ENCODE measurements at regions not wholly inside any gene's neighbourhood (a gene's known extent, or its start where the extent isn't known, plus 50 kb on each side); places are given as distances from the start of the nearest gene placed in this dataset.

GRCh38 chr18:51516478-51517038, 319.1 kb upstream of the MEX3C start:
- POLR2A ChIA-PET: no interaction called here
- ATAC-seq: no peak
- H3K9me3 ChIP-seq (replicated peaks; ENCODE audit: control insufficient read depth, insufficient read depth, low read length): no peaks in the 10 kb centered on the region
- H3K27ac ChIP-seq (ENCODE audit: control insufficient read depth, insufficient read depth): no peak overlapping the region
- no peak for DNase-seq (ENCODE audit: low read depth, low spot score)
- intact Hi-C loops (cut with micrococcal nuclease; ENCODE audit: unreplicated experiment) (no loop called here), in situ Hi-C loops (cut with MboI) (no loop called here)
- TF ChIP-seq IRF3 (IDR thresholded peaks at IDR 0.05): no peak
- no peak for TF ChIP-seq BMI1 (IDR thresholded peaks at IDR 0.05; ENCODE audit: borderline replicate concordance)
- TF ChIP-seq SRF (IDR thresholded peaks at IDR 0.05; ENCODE audit: low read depth in 2 of 2, low read length in 2 of 2): no peak
- no peak for TF ChIP-seq IRF4 (IDR thresholded peaks at IDR 0.05; ENCODE audit: low read depth, low read length)
- no peak for TF ChIP-seq CTCF (IDR thresholded peaks at IDR 0.05 in 2 of 3, conservative IDR thresholded peaks at IDR 0.05 in 1 of 3; ENCODE audit: control insufficient read depth in 2 of 3, extremely low read depth in 1 of 3, insufficient read depth in 1 of 3, low read depth in 3 of 3, low read length in 3 of 3)
- TF ChIP-seq JUND (IDR thresholded peaks at IDR 0.05; ENCODE audit: low read depth, low read length): no peak
- TF ChIP-seq YBX1 (IDR thresholded peaks at IDR 0.05): no peak
- TF ChIP-seq EP300 (IDR thresholded peaks at IDR 0.05; ENCODE audit: borderline replicate concordance in 1 of 2, control insufficient read depth in 1 of 2, low read depth in 2 of 2, low read length in 2 of 2): no peak
- TF ChIP-seq BCLAF1 (IDR thresholded peaks at IDR 0.05): no peak
- no peak for TF ChIP-seq LARP7 (IDR thresholded peaks at IDR 0.05)
- no peak for TF ChIP-seq PML (IDR thresholded peaks at IDR 0.05; ENCODE audit: low read length)
- TF ChIP-seq MXI1 (IDR thresholded peaks at IDR 0.05; ENCODE audit: low read depth, low read length): no peak
- TF ChIP-seq ZNF274 (IDR thresholded peaks at IDR 0.05; ENCODE audit: insufficient read depth, insufficient read length): no peak
- no peak for TF ChIP-seq SIN3A (IDR thresholded peaks at IDR 0.05; ENCODE audit: low read depth, low read length)
- TF ChIP-seq RFX5 (IDR thresholded peaks at IDR 0.05; ENCODE audit: low read depth, low read length): no peak
- no peak for TF ChIP-seq GATAD2B (conservative IDR thresholded peaks at IDR 0.05; ENCODE audit: low read depth)
- TF ChIP-seq BHLHE40 (IDR thresholded peaks at IDR 0.05; ENCODE audit: borderline replicate concordance in 1 of 2, low read depth in 2 of 2, low read length in 1 of 2): no peak
- TF ChIP-seq TCF7 (IDR thresholded peaks at IDR 0.05; ENCODE audit: borderline replicate concordance): no peak
- H3K4me3 ChIP-seq: no peak overlapping the region
- no peaks in the 10 kb centered on the region for H3K79me2 ChIP-seq (ENCODE audit: control insufficient read depth, insufficient read depth, low read length)
- RAD21 ChIA-PET (ENCODE audit: unreplicated experiment): no interaction called here
- SMC1A ChIA-PET (ENCODE audit: uncharacterized antibody, unreplicated experiment): no interaction called here
- BruUV-seq (replicated peaks): no TSS peak
- H2AFZ ChIP-seq (ENCODE audit: control insufficient read depth, low read depth, low read length): no peak overlapping the region
- CTCF ChIA-PET: no interaction called here
- H3K27me3 ChIP-seq (replicated peaks in 1 of 2; ENCODE audit: control insufficient read depth in 2 of 2, insufficient read depth in 2 of 2, low read length in 1 of 2): no peaks in the 10 kb centered on the region
- no peaks in the 10 kb centered on the region for H4K20me1 ChIP-seq (ENCODE audit: control insufficient read depth, insufficient read depth)
- WGBS (ENCODE audit: insufficient coverage, insufficient replicate concordance, low lambda C conversion rate, missing lambda C conversion rate): 55% methylated on average over 5 of the region's 5 CpGs
- no peak overlapping the region for H3K9ac ChIP-seq (ENCODE audit: control insufficient read depth, insufficient read depth, low read length)
- FAIRE-seq: no peak
- H3K36me3 ChIP-seq (ENCODE audit: control insufficient read depth in 2 of 2, insufficient read depth in 2 of 2, low read length in 1 of 2): no peaks in the 10 kb centered on the region
- no peaks in the 10 kb centered on the region for H3K4me1 ChIP-seq (ENCODE audit: control insufficient read depth, insufficient read depth, low read length)
- no peak overlapping the region for H3K4me2 ChIP-seq (ENCODE audit: control insufficient read depth, insufficient read depth)

Data from GM12878 (cell line).